Stomach smooth muscle (tissue), 2 donors: ENCODE measurements at regions not wholly inside any gene's neighbourhood (a gene's known extent, or its start where the extent isn't known, plus 50 kb on each side); places are given as distances from the start of the nearest gene placed in this dataset.
"Not testable (repeated sequence)": the region's sequence is repeated elsewhere in the genome, so short reads cannot be mapped to it uniquely, and the experiment has no call there.

Experiments used
- H3K27ac ChIP-seq: one replicate; pipeline ENCODE4 v1.7.0; 2013; ENCODE audit warnings: mild to moderate bottlenecking, low read length, inconsistent platforms
- H3K27me3 ChIP-seq, 2 donors: one replicate each; pipeline ENCODE4 v1.7.0; 2013; ENCODE audit warnings: low read length in 2 of 2; ENCODE audit not compliant: insufficient read depth in 2 of 2, control insufficient read depth in 1 of 2
- H3K36me3 ChIP-seq, 2 donors: one replicate each; pipeline ENCODE4 v1.7.0; 2013; ENCODE audit warnings: low read length in 2 of 2; ENCODE audit not compliant: control insufficient read depth in 2 of 2, insufficient read depth in 2 of 2
- H3K4me1 ChIP-seq: one replicate; pipeline ENCODE4 v1.7.0; 2013; ENCODE audit warnings: low read length; ENCODE audit not compliant: control insufficient read depth, insufficient read depth
- H3K4me3 ChIP-seq, 2 donors: one replicate each; pipeline ENCODE4 v1.7.0; 2013; ENCODE audit warnings: low read length in 2 of 2
- H3K9ac ChIP-seq, 2 donors: one replicate each; pipeline ENCODE4 v1.7.0; 2013; ENCODE audit warnings: low read length in 2 of 2, mild to moderate bottlenecking in 1 of 2
- H3K9me3 ChIP-seq, 2 donors: one replicate each; pipeline ENCODE4 v1.7.0; 2013; ENCODE audit warnings: low read length in 2 of 2; ENCODE audit not compliant: control insufficient read depth in 2 of 2
- donor health status: healthy.
- donor health status: Pancreatic carcinoma.

GRCh38 chr2:77721593-77721992 lies 199.4 kb upstream of the LRRTM4 start:
- H3K9ac ChIP-seq, result no peak overlapping the region
- no peaks in the 10 kb centered on the region for H3K36me3 ChIP-seq
- no peaks in the 10 kb centered on the region for H3K4me1 ChIP-seq
- no peak overlapping the region for H3K27ac ChIP-seq
- H3K27me3 ChIP-seq, result no peaks in the 10 kb centered on the region
- H3K9me3 ChIP-seq, result no peaks in the 10 kb centered on the region
- no peak overlapping the region for H3K4me3 ChIP-seq

- H3K4me1 ChIP-seq, result no peaks in the 10 kb centered on the region
- H3K27ac ChIP-seq, result no peak overlapping the region
- no peaks in the 10 kb centered on the region for H3K9me3 ChIP-seq
- H3K9ac ChIP-seq, result no peak overlapping the region
- H3K4me3 ChIP-seq, result no peak overlapping the region
- no peaks in the 10 kb centered on the region for H3K27me3 ChIP-seq
- H3K36me3 ChIP-seq, result no peaks in the 10 kb centered on the region
Measured at GRCh38 chr2:77725045-77725444, 202.9 kb upstream of the LRRTM4 start.

GRCh38 chr2:77734662-77735340 lies 212.6 kb upstream of the LRRTM4 start:
- H3K9ac ChIP-seq, H3K9me3 ChIP-seq, H3K4me3 ChIP-seq, H3K27me3 ChIP-seq, H3K36me3 ChIP-seq, H3K27ac ChIP-seq, H3K4me1 ChIP-seq: not testable (repeated sequence)

- H3K36me3 ChIP-seq, result no peaks in the 10 kb centered on the region
- H3K9ac ChIP-seq, result no peak overlapping the region
- H3K9me3 ChIP-seq, result no peaks in the 10 kb centered on the region
- H3K27ac ChIP-seq, result no peak overlapping the region
- H3K4me3 ChIP-seq, result no peak overlapping the region
- H3K27me3 ChIP-seq, result no peaks in the 10 kb centered on the region
- H3K4me1 ChIP-seq, result no peaks in the 10 kb centered on the region
Measured at GRCh38 chr2:77737236-77737635, 215.1 kb upstream of the LRRTM4 start.

GRCh38 chr2:77746780-77747179 lies 224.6 kb upstream of the LRRTM4 start:
- H3K27ac ChIP-seq, result no peak overlapping the region

GRCh38 chr2:77753710-77754345 lies 231.7 kb upstream of the LRRTM4 start:
- H3K27me3 ChIP-seq, H3K9me3 ChIP-seq, H3K4me1 ChIP-seq, H3K9ac ChIP-seq, H3K36me3 ChIP-seq, H3K4me3 ChIP-seq, H3K27ac ChIP-seq: not testable (repeated sequence)

More at GRCh38 chr2:77746780-77747179, 224.6 kb upstream of the LRRTM4 start:
- H3K4me1 ChIP-seq, result no peaks in the 10 kb centered on the region
- no peak overlapping the region for H3K4me3 ChIP-seq
- H3K36me3 ChIP-seq, result no peaks in the 10 kb centered on the region
- H3K9me3 ChIP-seq, result no peaks in the 10 kb centered on the region
- H3K9ac ChIP-seq, result no peak overlapping the region
- no peaks in the 10 kb centered on the region for H3K27me3 ChIP-seq

GRCh38 chr2:77767388-77768076 lies 245.4 kb upstream of the LRRTM4 start:
- no peak overlapping the region for H3K27ac ChIP-seq
- H3K9me3 ChIP-seq, result no peaks in the 10 kb centered on the region
- H3K9ac ChIP-seq, result no peak overlapping the region
- no peaks in the 10 kb centered on the region for H3K27me3 ChIP-seq
- H3K36me3 ChIP-seq, result no peaks in the 10 kb centered on the region
- no peaks in the 10 kb centered on the region for H3K4me1 ChIP-seq
- no peak overlapping the region for H3K4me3 ChIP-seq

GRCh38 chr2:77768508-77768907 lies 246.3 kb upstream of the LRRTM4 start:
- H3K27ac ChIP-seq, result no peak overlapping the region
- no peaks in the 10 kb centered on the region for H3K27me3 ChIP-seq
- no peak overlapping the region for H3K4me3 ChIP-seq
- no peaks in the 10 kb centered on the region for H3K9me3 ChIP-seq
- H3K36me3 ChIP-seq, result no peaks in the 10 kb centered on the region
- H3K4me1 ChIP-seq, result no peaks in the 10 kb centered on the region
- no peak overlapping the region for H3K9ac ChIP-seq

- Histone ChIP-seq H3K27me3 (no peaks in the 10 kb centered on the region), H3K4me3 (no peak overlapping the region), H3K9ac (no peak overlapping the region), H3K27ac (no peak overlapping the region), H3K9me3 (no peaks in the 10 kb centered on the region), H3K36me3 (no peaks in the 10 kb centered on the region), H3K4me1 (no peaks in the 10 kb centered on the region)
Measured at GRCh38 chr2:77778917-77779316, 256.7 kb upstream of the LRRTM4 start.

- H3K4me1 ChIP-seq, H3K27ac ChIP-seq, H3K4me3 ChIP-seq, H3K9me3 ChIP-seq, H3K9ac ChIP-seq, H3K27me3 ChIP-seq, H3K36me3 ChIP-seq: not testable (repeated sequence)
Measured at GRCh38 chr2:77793500-77793899, 271.3 kb upstream of the LRRTM4 start.

- Histone ChIP-seq H3K27ac (no peak overlapping the region), H3K4me3 (no peak overlapping the region)
Measured at GRCh38 chr2:77796397-77796796, 274.2 kb upstream of the LRRTM4 start.

More at GRCh38 chr2:77796397-77796796, 274.2 kb upstream of the LRRTM4 start:
- no peaks in the 10 kb centered on the region for H3K36me3 ChIP-seq
- no peaks in the 10 kb centered on the region for H3K27me3 ChIP-seq
- H3K9me3 ChIP-seq, result no peaks in the 10 kb centered on the region
- no peaks in the 10 kb centered on the region for H3K4me1 ChIP-seq
- no peak overlapping the region for H3K9ac ChIP-seq
